GM23338 (cell line): ENCODE measurements at regions not wholly inside any gene's neighbourhood (a gene's known extent, or its start where the extent isn't known, plus 50 kb on each side); places are given as distances from the start of the nearest gene placed in this dataset.

Experiments used
- EZH2 ChIP-seq: fragments of 200-600 bp; sonication (generic); IDR thresholded peaks from one replicate; pipeline ENCODE4 v1.8.0; 2017; ENCODE audit warnings: antibody characterized with exemption, mild to moderate bottlenecking, low read depth; ENCODE audit not compliant: unreplicated experiment
- EZH2phosphoT487 ChIP-seq: fragments of 200-600 bp; sonication (generic); IDR thresholded peaks from one replicate; pipeline ENCODE4 v1.8.1; 2018; ENCODE audit warnings: antibody characterized with exemption; ENCODE audit not compliant: unreplicated experiment
- POLR2AphosphoS5 ChIP-seq: IDR thresholded peaks from 2 replicates; pipeline ENCODE4 v1.6.1; 2016; ENCODE audit warnings: antibody characterized with exemption, low read depth
- TF ChIP-seq, protein P1 (sequence below), 2 experiments: fragments of 200-600 bp in 1 of 2; sonication (generic) in 1 of 2; conservative IDR thresholded peaks; 2 replicates each; pipeline versions ENCODE4 v1.5.1 to v1.6.1; 2016 to 2017; ENCODE audit warnings: antibody characterized with exemption in 2 of 2, low read depth in 2 of 2, mild to moderate bottlenecking in 2 of 2, moderate library complexity in 1 of 2

DNA sequence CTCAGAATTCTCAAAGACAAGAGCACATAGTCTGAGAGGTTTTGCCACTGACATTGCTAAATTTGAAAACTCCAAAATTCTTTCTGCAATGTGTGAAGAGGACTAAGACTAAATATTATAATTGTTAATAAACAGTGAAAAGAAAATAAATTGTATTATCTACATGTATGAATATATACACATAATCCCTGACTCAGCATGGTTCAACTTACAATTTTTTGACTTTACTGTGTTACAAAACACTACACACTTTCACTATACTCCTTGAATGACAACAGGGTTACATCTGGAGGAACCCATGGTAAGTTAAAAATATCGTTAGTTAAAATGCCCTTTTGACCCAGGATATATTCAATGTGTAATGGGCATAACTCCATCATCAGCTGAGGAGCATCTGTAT lies 2017.2 kb upstream of the TENM3 start:
- TF ChIP-seq, protein P1, sequence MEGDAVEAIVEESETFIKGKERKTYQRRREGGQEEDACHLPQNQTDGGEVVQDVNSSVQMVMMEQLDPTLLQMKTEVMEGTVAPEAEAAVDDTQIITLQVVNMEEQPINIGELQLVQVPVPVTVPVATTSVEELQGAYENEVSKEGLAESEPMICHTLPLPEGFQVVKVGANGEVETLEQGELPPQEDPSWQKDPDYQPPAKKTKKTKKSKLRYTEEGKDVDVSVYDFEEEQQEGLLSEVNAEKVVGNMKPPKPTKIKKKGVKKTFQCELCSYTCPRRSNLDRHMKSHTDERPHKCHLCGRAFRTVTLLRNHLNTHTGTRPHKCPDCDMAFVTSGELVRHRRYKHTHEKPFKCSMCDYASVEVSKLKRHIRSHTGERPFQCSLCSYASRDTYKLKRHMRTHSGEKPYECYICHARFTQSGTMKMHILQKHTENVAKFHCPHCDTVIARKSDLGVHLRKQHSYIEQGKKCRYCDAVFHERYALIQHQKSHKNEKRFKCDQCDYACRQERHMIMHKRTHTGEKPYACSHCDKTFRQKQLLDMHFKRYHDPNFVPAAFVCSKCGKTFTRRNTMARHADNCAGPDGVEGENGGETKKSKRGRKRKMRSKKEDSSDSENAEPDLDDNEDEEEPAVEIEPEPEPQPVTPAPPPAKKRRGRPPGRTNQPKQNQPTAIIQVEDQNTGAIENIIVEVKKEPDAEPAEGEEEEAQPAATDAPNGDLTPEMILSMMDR (conservative IDR thresholded peaks at IDR 0.05; ENCODE audit: low read depth in 2 of 2): no peak
- no peak for TF ChIP-seq EZH2
- TF ChIP-seq POLR2AphosphoS5: no peak
- TF ChIP-seq EZH2phosphoT487: no peak
